ENCODE measurements at regions not wholly inside any gene's neighbourhood (a gene's known extent, or its start where the extent isn't known, plus 50 kb on each side); places are given as distances from the start of the nearest gene placed in this dataset.
A peak's percentile ranks its signal among the peaks of the same experiment; 100 is the strongest.

- no peak for TF ChIP-seq CTCF (IDR thresholded peaks at IDR 0.05; ENCODE audit: insufficient read depth, low read depth, low read length)
- DNase-seq (ENCODE audit: low read depth) = no peak
- no peak overlapping the region for H3K4me3 ChIP-seq (ENCODE audit: low read depth, low read length)
Measured at GRCh38 chr14:87008965-87009364, 984.0 kb downstream of the GALC start.

GRCh38 chr14:87005280-87005679 is 987.7 kb downstream of the GALC start:
- H3K4me3 ChIP-seq (ENCODE audit: low read depth, low read length) = no peak overlapping the region
- DNase-seq (ENCODE audit: low read depth) = peak; percentile 17
- no peak for TF ChIP-seq CTCF (IDR thresholded peaks at IDR 0.05; ENCODE audit: insufficient read depth, low read depth, low read length)

GRCh38 chr14:87002776-87003175 is 990.2 kb downstream of the GALC start:
- H3K4me3 ChIP-seq (ENCODE audit: low read depth, low read length) = no peak overlapping the region
- no peak for DNase-seq (ENCODE audit: low read depth)
- TF ChIP-seq CTCF (IDR thresholded peaks at IDR 0.05; ENCODE audit: insufficient read depth, low read depth, low read length) = no peak

GRCh38 chr14:87001333-87001732 is 991.6 kb downstream of the GALC start:
- no peak for DNase-seq (ENCODE audit: low read depth)
- TF ChIP-seq CTCF (IDR thresholded peaks at IDR 0.05; ENCODE audit: insufficient read depth, low read depth, low read length) = no peak
- H3K4me3 ChIP-seq (ENCODE audit: low read depth, low read length) = no peak overlapping the region

- no peak overlapping the region for H3K4me3 ChIP-seq (ENCODE audit: low read depth, low read length)
- no peak for DNase-seq (ENCODE audit: low read depth)
- no peak for TF ChIP-seq CTCF (IDR thresholded peaks at IDR 0.05; ENCODE audit: insufficient read depth, low read depth, low read length)
Measured at GRCh38 chr14:87000081-87000480, 992.9 kb downstream of the GALC start.

- no peak for DNase-seq (ENCODE audit: low read depth)
- TF ChIP-seq CTCF (IDR thresholded peaks at IDR 0.05; ENCODE audit: insufficient read depth, low read depth, low read length) = no peak
- H3K4me3 ChIP-seq (ENCODE audit: low read depth, low read length) = no peak overlapping the region
Measured at GRCh38 chr14:86999036-86999435, 993.9 kb downstream of the GALC start.

GRCh38 chr14:86997271-86997670 is 995.7 kb downstream of the GALC start:
- no peak for TF ChIP-seq CTCF (IDR thresholded peaks at IDR 0.05; ENCODE audit: insufficient read depth, low read depth, low read length)
- no peak for DNase-seq (ENCODE audit: low read depth)

More at GRCh38 chr14:86997271-86997670, 995.7 kb downstream of the GALC start:
- no peak overlapping the region for H3K4me3 ChIP-seq (ENCODE audit: low read depth, low read length)

Measured in fibroblast of villous mesenchyme (primary cell).